ENCODE measurements at regions not wholly inside any gene's neighbourhood (a gene's known extent, or its start where the extent isn't known, plus 50 kb on each side); places are given as distances from the start of the nearest gene placed in this dataset.

- H4K20me1 ChIP-seq (replicated peaks; ENCODE audit: control insufficient read depth, extremely low read depth, insufficient read depth, low read length), result no peaks in the 10 kb centered on the region
- POLR2A ChIA-PET, result no interaction called here
- H3K27me3 ChIP-seq (ENCODE audit: control insufficient read depth in 2 of 2, insufficient read depth in 2 of 2, low read length in 2 of 2), result no peaks in the 10 kb centered on the region
- no peak overlapping the region for H3K4me3 ChIP-seq (replicated peaks in 1 of 3; ENCODE audit: insufficient read depth in 1 of 3, low read depth in 1 of 3, low read length in 3 of 3)
- no peaks in the 10 kb centered on the region for H3K79me2 ChIP-seq (ENCODE audit: control insufficient read depth, insufficient read depth, low read length)
- H3K9me3 ChIP-seq (replicated peaks; ENCODE audit: control insufficient read depth, insufficient read depth, low read length), result peaks cover 2% of the 10 kb centered on the region
- DNase-seq (ENCODE audit: low read depth, low spot score) (no peak), FAIRE-seq (no peak)
- H3K4me2 ChIP-seq (ENCODE audit: insufficient read depth, low read length), result no peak overlapping the region
- no peak overlapping the region for H3K27ac ChIP-seq (ENCODE audit: insufficient read depth, low read depth, low read length)
- intact Hi-C loops (cut with micrococcal nuclease) (no loop called here), dilution Hi-C loops (cut with MboI; ENCODE audit: extremely low pct_ligation_motif_present, low sequenced_read_pairs) (no loop called here)
- CTCF ChIA-PET, result no interaction called here
- BruUV-seq (replicated peaks), result no TSS peak
- H2AFZ ChIP-seq (ENCODE audit: low read depth, low read length), result no peak overlapping the region
- no peak overlapping the region for H3K9ac ChIP-seq (replicated peaks; ENCODE audit: extremely low read depth, insufficient read depth, low read length)
- TF ChIP-seq POLR2AphosphoS5 (IDR thresholded peaks at IDR 0.05; ENCODE audit: insufficient read depth, low read depth, low read length), result no peak
- TF ChIP-seq GATA2 (IDR thresholded peaks at IDR 0.05; ENCODE audit: insufficient read depth, insufficient read length, low read depth, low read length), result no peak
- H3K4me1 ChIP-seq (ENCODE audit: control insufficient read depth, extremely low read depth, insufficient read depth, low read length), result no peaks in the 10 kb centered on the region
- no peaks in the 10 kb centered on the region for H3K36me3 ChIP-seq (ENCODE audit: control insufficient read depth in 2 of 2, extremely low read depth in 1 of 2, insufficient read depth in 2 of 2, low read length in 2 of 2)
- H3K9me1 ChIP-seq (replicated peaks; ENCODE audit: control insufficient read depth, extremely low read depth, insufficient read depth, low read length), result no peaks in the 10 kb centered on the region
Measured at GRCh38 chr5:163190283-163190682, 247.1 kb upstream of the CCNG1 start.

GRCh38 chr5:163190784-163191183 lies 246.6 kb upstream of the CCNG1 start:
- H3K9me3 ChIP-seq (replicated peaks; ENCODE audit: control insufficient read depth, insufficient read depth, low read length), result peaks cover 2% of the 10 kb centered on the region
- intact Hi-C loops (cut with micrococcal nuclease), result no loop called here
- H3K4me2 ChIP-seq (ENCODE audit: insufficient read depth, low read length), result no peak overlapping the region
- no peaks in the 10 kb centered on the region for H3K36me3 ChIP-seq (ENCODE audit: control insufficient read depth in 2 of 2, extremely low read depth in 1 of 2, insufficient read depth in 2 of 2, low read length in 2 of 2)
- H3K4me3 ChIP-seq (replicated peaks in 1 of 3; ENCODE audit: insufficient read depth in 1 of 3, low read depth in 1 of 3, low read length in 3 of 3), result no peak overlapping the region
- dilution Hi-C loops (cut with MboI; ENCODE audit: extremely low pct_ligation_motif_present, low sequenced_read_pairs), result no loop called here
- DNase-seq (ENCODE audit: low read depth, low spot score), result no peak
- H3K79me2 ChIP-seq (ENCODE audit: control insufficient read depth, insufficient read depth, low read length), result no peaks in the 10 kb centered on the region
- ChIA-PET POLR2A (no interaction called here), CTCF (no interaction called here)
- TF ChIP-seq POLR2AphosphoS5 (IDR thresholded peaks at IDR 0.05; ENCODE audit: insufficient read depth, low read depth, low read length), result no peak
- TF ChIP-seq POLR2A (IDR thresholded peaks at IDR 0.05; ENCODE audit: low read depth, low read length), result no peak
- no peak for TF ChIP-seq CTCF (IDR thresholded peaks at IDR 0.05; ENCODE audit: extremely low read depth in 1 of 2, insufficient read depth in 1 of 2, low read depth in 1 of 2, low read length in 2 of 2)
- TF ChIP-seq MAX (IDR thresholded peaks at IDR 0.05; ENCODE audit: insufficient read depth, insufficient read length), result no peak
- no peak for TF ChIP-seq EZH2 (IDR thresholded peaks at IDR 0.05; ENCODE audit: borderline replicate concordance, low read depth, low read length, severe bottlenecking)
- TF ChIP-seq MYC (IDR thresholded peaks at IDR 0.05; ENCODE audit: low read depth, low read length), result no peak
- no peak for TF ChIP-seq FOS (IDR thresholded peaks at IDR 0.05; ENCODE audit: borderline replicate concordance, insufficient read depth, low read length)
- TF ChIP-seq GATA2 (IDR thresholded peaks at IDR 0.05; ENCODE audit: insufficient read depth, insufficient read length, low read depth, low read length), result no peak
- no peak for TF ChIP-seq JUN (IDR thresholded peaks at IDR 0.05; ENCODE audit: borderline replicate concordance, insufficient read depth, insufficient read length, low read depth)
- no peak for FAIRE-seq
- BruUV-seq (replicated peaks), result no TSS peak
- H2AFZ ChIP-seq (ENCODE audit: low read depth, low read length), result no peak overlapping the region
- no peak overlapping the region for H3K27ac ChIP-seq (ENCODE audit: insufficient read depth, low read depth, low read length)
- no peak overlapping the region for H3K9ac ChIP-seq (replicated peaks; ENCODE audit: extremely low read depth, insufficient read depth, low read length)
- H3K9me1 ChIP-seq (replicated peaks; ENCODE audit: control insufficient read depth, extremely low read depth, insufficient read depth, low read length), result no peaks in the 10 kb centered on the region
- no peaks in the 10 kb centered on the region for H4K20me1 ChIP-seq (replicated peaks; ENCODE audit: control insufficient read depth, extremely low read depth, insufficient read depth, low read length)
- no peaks in the 10 kb centered on the region for H3K27me3 ChIP-seq (ENCODE audit: control insufficient read depth in 2 of 2, insufficient read depth in 2 of 2, low read length in 2 of 2)
- H3K4me1 ChIP-seq (ENCODE audit: control insufficient read depth, extremely low read depth, insufficient read depth, low read length), result no peaks in the 10 kb centered on the region

Measured in endothelial cell of umbilical vein (primary cell).